ENCODE measurements at regions not wholly inside any gene's neighbourhood (a gene's known extent, or its start where the extent isn't known, plus 50 kb on each side); places are given as distances from the start of the nearest gene placed in this dataset.
"Not testable (repeated sequence)": the region's sequence is repeated elsewhere in the genome, so short reads cannot be mapped to it uniquely, and the experiment has no call there.

DNA sequence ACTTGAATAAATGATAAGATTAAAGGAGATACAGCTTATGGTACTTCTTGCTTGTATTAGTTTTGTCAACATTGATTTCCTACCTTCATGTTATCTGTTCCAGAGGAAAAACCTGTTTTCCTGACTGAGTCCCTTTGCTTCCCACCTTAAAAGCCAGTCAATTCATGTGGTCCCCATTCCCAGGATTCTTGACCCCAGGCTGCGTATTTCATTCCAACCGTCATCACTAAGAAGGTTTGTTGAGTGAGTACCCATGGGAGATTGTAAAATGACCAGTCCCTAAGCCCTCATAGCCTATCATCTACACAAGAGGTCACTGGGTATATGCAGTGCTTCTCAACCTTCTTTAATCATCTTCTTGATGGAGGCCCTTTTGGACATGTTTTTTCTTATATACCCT is 52.2 kb downstream of the BEX3 start:
- no peak overlapping the region for H3K27ac ChIP-seq (ENCODE audit: low read depth in 1 of 2, low read length in 2 of 2)
- Mint-ChIP-seq H3K4me1 (ENCODE audit: low read depth) (no peaks in the 10 kb centered on the region), H3K36me3 (ENCODE audit: low read depth) (no peaks in the 10 kb centered on the region), H3K27ac (no peak overlapping the region), H3K9me3 (no peaks in the 10 kb centered on the region), H3K4me3 (no peak overlapping the region), H3K27me3 (no peaks in the 10 kb centered on the region)
- DNase-seq (no peak), ATAC-seq (ENCODE audit: poor library complexity) (no peak)
- no peaks in the 10 kb centered on the region for H3K27me3 ChIP-seq (ENCODE audit: control insufficient read depth in 1 of 2, insufficient read depth in 2 of 2, low read length in 2 of 2)
- ChIA-PET CTCF (no interaction called here), POLR2A (no interaction called here)
- intact Hi-C loops (cut with DNase I, micrococcal nuclease), result no loop called here
- no peaks in the 10 kb centered on the region for H3K4me1 ChIP-seq (ENCODE audit: insufficient read depth, low read length)
- H3K9me3 ChIP-seq (ENCODE audit: control insufficient read depth in 1 of 2, insufficient read depth in 1 of 2, low read length in 2 of 2), result no peaks in the 10 kb centered on the region
- no peaks in the 10 kb centered on the region for H3K36me3 ChIP-seq (ENCODE audit: insufficient read depth, low read length)
- H3K4me3 ChIP-seq (ENCODE audit: low read length), result no peak overlapping the region
- TF ChIP-seq, protein P1, sequence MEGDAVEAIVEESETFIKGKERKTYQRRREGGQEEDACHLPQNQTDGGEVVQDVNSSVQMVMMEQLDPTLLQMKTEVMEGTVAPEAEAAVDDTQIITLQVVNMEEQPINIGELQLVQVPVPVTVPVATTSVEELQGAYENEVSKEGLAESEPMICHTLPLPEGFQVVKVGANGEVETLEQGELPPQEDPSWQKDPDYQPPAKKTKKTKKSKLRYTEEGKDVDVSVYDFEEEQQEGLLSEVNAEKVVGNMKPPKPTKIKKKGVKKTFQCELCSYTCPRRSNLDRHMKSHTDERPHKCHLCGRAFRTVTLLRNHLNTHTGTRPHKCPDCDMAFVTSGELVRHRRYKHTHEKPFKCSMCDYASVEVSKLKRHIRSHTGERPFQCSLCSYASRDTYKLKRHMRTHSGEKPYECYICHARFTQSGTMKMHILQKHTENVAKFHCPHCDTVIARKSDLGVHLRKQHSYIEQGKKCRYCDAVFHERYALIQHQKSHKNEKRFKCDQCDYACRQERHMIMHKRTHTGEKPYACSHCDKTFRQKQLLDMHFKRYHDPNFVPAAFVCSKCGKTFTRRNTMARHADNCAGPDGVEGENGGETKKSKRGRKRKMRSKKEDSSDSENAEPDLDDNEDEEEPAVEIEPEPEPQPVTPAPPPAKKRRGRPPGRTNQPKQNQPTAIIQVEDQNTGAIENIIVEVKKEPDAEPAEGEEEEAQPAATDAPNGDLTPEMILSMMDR (IDR thresholded peaks at IDR 0.05), result no peak

DNA sequence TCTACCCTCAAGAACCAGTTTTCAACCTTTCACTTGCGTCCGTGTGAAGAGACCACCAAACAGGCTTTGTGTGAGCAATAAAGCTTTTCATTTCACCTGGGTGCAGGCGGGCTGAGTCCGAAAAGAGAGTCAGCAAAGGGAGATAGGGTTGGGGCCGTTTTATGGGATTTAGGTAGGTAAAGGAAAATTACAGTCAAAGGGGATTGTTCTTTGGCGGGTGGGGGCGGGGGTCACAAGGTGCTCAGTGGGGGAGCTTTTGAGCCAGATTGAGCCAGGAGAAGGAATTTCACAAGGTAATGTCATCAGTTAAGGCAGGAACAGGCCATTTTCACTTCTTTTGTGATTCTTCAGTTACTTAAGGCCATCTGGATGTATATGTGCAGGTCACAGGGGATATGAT is 52.7 kb downstream of the BEX3 start:
- POLR2A ChIA-PET; H3K9me3 Mint-ChIP-seq; DNase-seq; H3K27ac Mint-ChIP-seq; H3K4me1 Mint-ChIP-seq (ENCODE audit: low read depth); H3K27ac ChIP-seq (ENCODE audit: low read depth in 1 of 2, low read length in 2 of 2); ATAC-seq (ENCODE audit: poor library complexity); H3K27me3 ChIP-seq (ENCODE audit: control insufficient read depth in 1 of 2, insufficient read depth in 2 of 2, low read length in 2 of 2); CTCF ChIA-PET; intact Hi-C loops (cut with DNase I, micrococcal nuclease); H3K4me1 ChIP-seq (ENCODE audit: insufficient read depth, low read length); H3K9me3 ChIP-seq (ENCODE audit: control insufficient read depth in 1 of 2, insufficient read depth in 1 of 2, low read length in 2 of 2); H3K36me3 ChIP-seq (ENCODE audit: insufficient read depth, low read length); H3K4me3 ChIP-seq (ENCODE audit: low read length); H3K4me3 Mint-ChIP-seq; H3K36me3 Mint-ChIP-seq (ENCODE audit: low read depth); H3K27me3 Mint-ChIP-seq: not testable (repeated sequence)

DNA sequence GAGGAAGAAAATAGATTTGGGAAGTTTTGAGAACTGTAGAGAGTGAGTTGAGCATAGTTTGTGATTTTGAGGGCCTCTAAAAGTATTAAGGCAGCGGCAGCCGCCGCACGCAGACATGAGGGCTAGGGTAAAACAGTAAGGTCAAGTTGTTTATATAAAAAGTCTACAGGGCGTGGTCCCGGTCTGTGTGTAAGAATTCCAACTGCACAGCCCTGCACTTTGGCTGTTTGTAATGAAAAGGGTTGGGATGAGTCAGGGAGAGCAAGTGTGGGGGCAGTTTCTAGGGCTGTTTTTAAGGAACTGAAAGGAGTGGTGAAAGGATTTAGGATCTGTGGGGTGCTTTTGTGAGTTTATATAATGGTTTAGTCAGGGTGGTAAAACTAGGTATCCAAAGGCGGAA is 55.0 kb downstream of the BEX3 start:
- Mint-ChIP-seq H3K27me3 (no peaks in the 10 kb centered on the region), H3K4me1 (ENCODE audit: low read depth) (no peaks in the 10 kb centered on the region), H3K36me3 (ENCODE audit: low read depth) (no peaks in the 10 kb centered on the region), H3K4me3 (no peak overlapping the region), H3K27ac (no peak overlapping the region), H3K9me3 (no peaks in the 10 kb centered on the region)
- no peaks in the 10 kb centered on the region for H3K36me3 ChIP-seq (ENCODE audit: insufficient read depth, low read length)
- ChIA-PET POLR2A (no interaction called here), CTCF (no interaction called here)
- ATAC-seq (ENCODE audit: poor library complexity) (no peak), DNase-seq (no peak)
- H3K9me3 ChIP-seq (ENCODE audit: control insufficient read depth in 1 of 2, insufficient read depth in 1 of 2, low read length in 2 of 2), result no peaks in the 10 kb centered on the region
- H3K27ac ChIP-seq (ENCODE audit: low read depth in 1 of 2, low read length in 2 of 2), result no peak overlapping the region
- intact Hi-C loops (cut with DNase I, micrococcal nuclease), result no loop called here
- no peak overlapping the region for H3K4me3 ChIP-seq (ENCODE audit: low read length)
- TF ChIP-seq, protein P1 (IDR thresholded peaks at IDR 0.05), result no peak
- no peaks in the 10 kb centered on the region for H3K4me1 ChIP-seq (ENCODE audit: insufficient read depth, low read length)
- no peaks in the 10 kb centered on the region for H3K27me3 ChIP-seq (ENCODE audit: control insufficient read depth in 1 of 2, insufficient read depth in 2 of 2, low read length in 2 of 2)

DNA sequence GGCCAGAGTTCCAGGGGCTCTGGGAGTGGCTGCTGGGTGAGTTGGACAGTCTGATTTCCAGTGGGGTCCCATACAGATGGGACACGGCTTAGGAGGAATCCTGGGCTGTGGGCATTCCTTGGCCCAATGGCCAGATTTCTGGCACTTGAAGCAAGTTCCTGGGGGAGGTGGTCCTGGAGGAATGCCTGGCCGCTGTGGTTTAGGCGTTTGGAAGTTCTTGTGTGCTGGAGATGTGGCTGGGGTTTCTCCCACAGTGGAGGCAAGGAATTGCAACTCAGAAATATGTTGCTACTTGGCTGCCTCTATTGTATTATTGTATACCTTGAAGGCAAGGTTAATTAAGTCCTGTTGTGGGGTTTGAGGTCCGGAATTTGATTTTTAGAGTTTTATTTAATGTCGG is 56.5 kb downstream of the BEX3 start:
- H3K27me3 Mint-ChIP-seq; H3K4me1 ChIP-seq (ENCODE audit: insufficient read depth, low read length); H3K4me3 ChIP-seq (ENCODE audit: low read length); H3K9me3 Mint-ChIP-seq; H3K4me1 Mint-ChIP-seq (ENCODE audit: low read depth); H3K36me3 ChIP-seq (ENCODE audit: insufficient read depth, low read length); CTCF ChIA-PET; ATAC-seq (ENCODE audit: poor library complexity); H3K27me3 ChIP-seq (ENCODE audit: control insufficient read depth in 1 of 2, insufficient read depth in 2 of 2, low read length in 2 of 2); H3K4me3 Mint-ChIP-seq; intact Hi-C loops (cut with DNase I, micrococcal nuclease); POLR2A ChIA-PET; H3K9me3 ChIP-seq (ENCODE audit: control insufficient read depth in 1 of 2, insufficient read depth in 1 of 2, low read length in 2 of 2); H3K27ac ChIP-seq (ENCODE audit: low read depth in 1 of 2, low read length in 2 of 2); H3K36me3 Mint-ChIP-seq (ENCODE audit: low read depth); H3K27ac Mint-ChIP-seq; DNase-seq: not testable (repeated sequence)

Data from CD4-positive, alpha-beta T cell (primary cell).